ENCODE measurements at regions not wholly inside any gene's neighbourhood (a gene's known extent, or its start where the extent isn't known, plus 50 kb on each side); places are given as distances from the start of the nearest gene placed in this dataset.
A peak's percentile ranks its signal among the peaks of the same experiment; 100 is the strongest.

- DNase-seq = no peak
These were observed 118.2 kb downstream of the HSD17B3 start for GRCh38 chr9:96183751-96184150.

- DNase-seq = no peak
These were observed 123.8 kb downstream of the HSD17B3 start for GRCh38 chr9:96178153-96178552.

GRCh38 chr9:96177719-96178028 is 124.3 kb downstream of the HSD17B3 start:
- DNase-seq = no peak

GRCh38 chr9:96177005-96177718 is 124.8 kb downstream of the HSD17B3 start:
- peak; percentile 32 to 48 for DNase-seq

- DNase-seq = no peak
These were observed 126.2 kb downstream of the HSD17B3 start for GRCh38 chr9:96175796-96176195.

- DNase-seq = no peak
These were observed 127.0 kb downstream of the HSD17B3 start for GRCh38 chr9:96175001-96175400.

- no peak for DNase-seq
These were observed 127.6 kb downstream of the HSD17B3 start for GRCh38 chr9:96174371-96174770.

GRCh38 chr9:96173640-96174039 is 128.3 kb downstream of the HSD17B3 start:
- no peak for DNase-seq

- no peak for DNase-seq
These were observed 129.2 kb downstream of the HSD17B3 start for GRCh38 chr9:96172797-96173196.

GRCh38 chr9:96171728-96172127 is 130.2 kb downstream of the HSD17B3 start:
- DNase-seq = no peak

- DNase-seq = no peak
These were observed 132.1 kb downstream of the HSD17B3 start for GRCh38 chr9:96169901-96170300.

GRCh38 chr9:96169484-96169883 is 132.5 kb downstream of the HSD17B3 start:
- DNase-seq = no peak

- DNase-seq = no peak
These were observed 133.1 kb downstream of the HSD17B3 start for GRCh38 chr9:96168882-96169281.

- DNase-seq = no peak
These were observed 135.0 kb downstream of the HSD17B3 start for GRCh38 chr9:96167011-96167410.

- no peak for DNase-seq
These were observed 137.7 kb downstream of the HSD17B3 start for GRCh38 chr9:96164268-96164683.

GRCh38 chr9:96163712-96164111 is 138.3 kb downstream of the HSD17B3 start:
- no peak for DNase-seq

GRCh38 chr9:96163161-96163560 is 138.8 kb downstream of the HSD17B3 start:
- DNase-seq = no peak

- no peak for DNase-seq
These were observed 140.2 kb downstream of the HSD17B3 start for GRCh38 chr9:96161819-96162218.

GRCh38 chr9:96160866-96161265 is 141.1 kb downstream of the HSD17B3 start:
- DNase-seq = no peak

GRCh38 chr9:96160168-96160567 is 141.8 kb downstream of the HSD17B3 start:
- no peak for DNase-seq

- no peak for DNase-seq
These were observed 142.4 kb downstream of the HSD17B3 start for GRCh38 chr9:96159596-96159995.

- no peak for DNase-seq
These were observed 142.9 kb downstream of the HSD17B3 start for GRCh38 chr9:96158909-96159575.

- no peak for DNase-seq
These were observed 143.8 kb downstream of the HSD17B3 start for GRCh38 chr9:96158147-96158546.

GRCh38 chr9:96157675-96158074 is 144.3 kb downstream of the HSD17B3 start:
- no peak for DNase-seq

All from hippocampal formation (tissue), 2 donors.